ENCODE measurements at regions not wholly inside any gene's neighbourhood (a gene's known extent, or its start where the extent isn't known, plus 50 kb on each side); places are given as distances from the start of the nearest gene placed in this dataset.

- no peaks in the 10 kb centered on the region for H3K4me1 ChIP-seq (ENCODE audit: insufficient read depth, low read length)
- no peaks in the 10 kb centered on the region for H3K79me2 ChIP-seq (ENCODE audit: insufficient read depth, low read length)
- H3K4me3 Mint-ChIP-seq = no peak overlapping the region
- H3K18ac ChIP-seq (ENCODE audit: insufficient read length, low read depth, low read length) = no peak overlapping the region
- H3K36me3 Mint-ChIP-seq (ENCODE audit: insufficient read depth in 1 of 3, low read depth in 3 of 3) = no peaks in the 10 kb centered on the region; a peak in 1 of 7 replicates
- H3K27me3 ChIP-seq (ENCODE audit: insufficient read depth, low read length) = no peaks in the 10 kb centered on the region
- H2AFZ ChIP-seq (ENCODE audit: low read length) = no peak overlapping the region
- H3T11ph ChIP-seq (ENCODE audit: low read length) = no peak overlapping the region
- H3K9ac ChIP-seq (ENCODE audit: extremely low read depth, insufficient read length, low read length) = no peak overlapping the region
- H3K27ac Mint-ChIP-seq = no peak overlapping the region
- H4K91ac ChIP-seq (ENCODE audit: insufficient read length, low read depth, low read length) = no peak overlapping the region
- H2BK5ac ChIP-seq (ENCODE audit: insufficient read length, low read length) = no peak overlapping the region
- no peak overlapping the region for H3K4ac ChIP-seq (ENCODE audit: low read depth, low read length)
- no peaks in the 10 kb centered on the region for H3K79me1 ChIP-seq (ENCODE audit: insufficient read depth, low read depth, low read length, poor library complexity, severe bottlenecking)
- H2BK15ac ChIP-seq (ENCODE audit: low read depth, low read length) = no peak overlapping the region
- peaks cover 5% of the 10 kb centered on the region for H3K27me3 Mint-ChIP-seq (ENCODE audit: low read depth)
- no peak overlapping the region for H2AK5ac ChIP-seq (ENCODE audit: insufficient read length, low read length)
- no peak overlapping the region for H2BK20ac ChIP-seq (ENCODE audit: low read depth, low read length, poor library complexity, severe bottlenecking)
- H4K5ac ChIP-seq (ENCODE audit: insufficient read length, low read depth, low read length) = no peak overlapping the region
- no peak overlapping the region for H2BK120ac ChIP-seq (ENCODE audit: low read depth, low read length, poor library complexity, severe bottlenecking)
- H3K9me3 Mint-ChIP-seq = no peaks in the 10 kb centered on the region; a peak in 2 of 5 replicates
- H3K56ac ChIP-seq (ENCODE audit: insufficient read length, low read depth, low read length) = no peak overlapping the region
- H3K9me3 ChIP-seq (ENCODE audit: control insufficient read depth, low read depth, low read length) = no peaks in the 10 kb centered on the region
- no peak overlapping the region for H2BK12ac ChIP-seq (ENCODE audit: insufficient read length, low read depth, low read length)
- no peak overlapping the region for H3K14ac ChIP-seq (ENCODE audit: insufficient read depth, low read length)
- H3K23ac ChIP-seq (ENCODE audit: insufficient read length, low read depth, low read length) = no peak overlapping the region
- no peak for TF ChIP-seq CTCF (conservative IDR thresholded peaks at IDR 0.05)
- no peaks in the 10 kb centered on the region for H3K23me2 ChIP-seq (ENCODE audit: insufficient read length, low read depth, low read length, poor library complexity, severe bottlenecking)
- H3K4me2 ChIP-seq (ENCODE audit: insufficient read depth, insufficient read length, low read length) = no peak overlapping the region
- H4K20me1 ChIP-seq (ENCODE audit: control insufficient read depth, insufficient read depth, insufficient read length) = no peaks in the 10 kb centered on the region
- DNase-seq = no peak
- H3K4me1 Mint-ChIP-seq = peaks cover 12 to 14% of the 10 kb centered on the region in 2 experiments
- H4K8ac ChIP-seq (replicated peaks; ENCODE audit: insufficient read length, low read depth, low read length) = no peak overlapping the region
- no peak overlapping the region for H3K27ac ChIP-seq (ENCODE audit: insufficient read length, low read depth, low read length)
Observed at GRCh38 chr12:127790376-127790775, 476.6 kb upstream of the TMEM132C start.

All from H9 (cell line).